IPS DF 19.7 (cell line): ENCODE measurements at regions not wholly inside any gene's neighbourhood (a gene's known extent, or its start where the extent isn't known, plus 50 kb on each side); places are given as distances from the start of the nearest gene placed in this dataset.
"Not testable (repeated sequence)": the region's sequence is repeated elsewhere in the genome, so short reads cannot be mapped to it uniquely, and the experiment has no call there.

Source experiments
- DNase-seq: peaks from one replicate; pipeline ENCODE4 v3.0.0-alpha.2; 2013; ENCODE audit warnings: low read depth, low spot score

- no peak for DNase-seq
These were observed 76.3 kb downstream of the DRAM2 start for GRCh38 chr1:111063595-111063994.

GRCh38 chr1:111062624-111063023 is 77.3 kb downstream of the DRAM2 start:
- DNase-seq, result no peak

- no peak for DNase-seq
These were observed 77.8 kb downstream of the DRAM2 start for GRCh38 chr1:111062081-111062480.

GRCh38 chr1:111054656-111055055 is 85.2 kb downstream of the DRAM2 start:
- no peak for DNase-seq

GRCh38 chr1:111052246-111052645 is 87.6 kb downstream of the DRAM2 start:
- DNase-seq, result no peak

- not testable (repeated sequence) for DNase-seq
These were observed 84.5 kb upstream of the LRIF1 start for GRCh38 chr1:111048253-111048652.

GRCh38 chr1:111045033-111045722 is 81.5 kb upstream of the LRIF1 start:
- DNase-seq, result no peak

GRCh38 chr1:111032295-111032897 is 68.7 kb upstream of the LRIF1 start:
- DNase-seq, result no peak

- peak; percentile 28 for DNase-seq
These were observed 66.9 kb upstream of the LRIF1 start for GRCh38 chr1:111030590-111030989.

GRCh38 chr1:111025109-111025508 is 61.4 kb upstream of the LRIF1 start:
- DNase-seq, result no peak

- no peak for DNase-seq
These were observed 51.5 kb upstream of the LRIF1 start for GRCh38 chr1:111015222-111015621.
